ENCODE measurements at regions not wholly inside any gene's neighbourhood (a gene's known extent, or its start where the extent isn't known, plus 50 kb on each side); places are given as distances from the start of the nearest gene placed in this dataset.

GRCh38 chr3:111285184-111285538 lies 213.5 kb downstream of the NECTIN3 start:
- DNase-seq (ENCODE audit: low read depth in 1 of 2, low spot score in 1 of 2): no peak
- in situ Hi-C loops (cut with HindIII; ENCODE audit: low pct_unique_long_range_greater_than_20kb, low sequenced_read_pairs): no loop called here
- TF ChIP-seq JUND (IDR thresholded peaks at IDR 0.05; ENCODE audit: low read depth): no peak

- no peak for DNase-seq (ENCODE audit: low read depth in 1 of 2, low spot score in 1 of 2)
- TF ChIP-seq JUND (IDR thresholded peaks at IDR 0.05; ENCODE audit: low read depth): no peak
- in situ Hi-C loops (cut with HindIII; ENCODE audit: low pct_unique_long_range_greater_than_20kb, low sequenced_read_pairs): no loop called here
These were observed 214.1 kb downstream of the NECTIN3 start for GRCh38 chr3:111285694-111286093.

GRCh38 chr3:111286746-111287145 lies 215.1 kb downstream of the NECTIN3 start:
- in situ Hi-C loops (cut with HindIII; ENCODE audit: low pct_unique_long_range_greater_than_20kb, low sequenced_read_pairs): no loop called here
- TF ChIP-seq JUND (IDR thresholded peaks at IDR 0.05; ENCODE audit: low read depth): no peak
- no peak for DNase-seq (ENCODE audit: low read depth in 1 of 2, low spot score in 1 of 2)

- no peak for DNase-seq (ENCODE audit: low read depth in 1 of 2, low spot score in 1 of 2)
- no peak for TF ChIP-seq JUND (IDR thresholded peaks at IDR 0.05; ENCODE audit: low read depth)
- in situ Hi-C loops (cut with HindIII; ENCODE audit: low pct_unique_long_range_greater_than_20kb, low sequenced_read_pairs): no loop called here
These were observed 220.5 kb downstream of the NECTIN3 start for GRCh38 chr3:111292117-111292516.

GRCh38 chr3:111299192-111299615 lies 227.6 kb downstream of the NECTIN3 start:
- no peak for DNase-seq (ENCODE audit: low read depth in 1 of 2, low spot score in 1 of 2)
- in situ Hi-C loops (cut with HindIII; ENCODE audit: low pct_unique_long_range_greater_than_20kb, low sequenced_read_pairs): no loop called here
- TF ChIP-seq JUND (IDR thresholded peaks at IDR 0.05; ENCODE audit: low read depth): no peak

GRCh38 chr3:111301238-111301798 lies 229.7 kb downstream of the NECTIN3 start:
- TF ChIP-seq JUND (IDR thresholded peaks at IDR 0.05; ENCODE audit: low read depth): no peak
- in situ Hi-C loops (cut with HindIII; ENCODE audit: low pct_unique_long_range_greater_than_20kb, low sequenced_read_pairs): no loop called here
- no peak for DNase-seq (ENCODE audit: low read depth in 1 of 2, low spot score in 1 of 2)

- no peak for DNase-seq (ENCODE audit: low read depth in 1 of 2, low spot score in 1 of 2)
- in situ Hi-C loops (cut with HindIII; ENCODE audit: low pct_unique_long_range_greater_than_20kb, low sequenced_read_pairs): no loop called here
- TF ChIP-seq JUND (IDR thresholded peaks at IDR 0.05; ENCODE audit: low read depth): no peak
These were observed 230.4 kb downstream of the NECTIN3 start for GRCh38 chr3:111302063-111302462.

GRCh38 chr3:111303760-111304159 lies 232.1 kb downstream of the NECTIN3 start:
- in situ Hi-C loops (cut with HindIII; ENCODE audit: low pct_unique_long_range_greater_than_20kb, low sequenced_read_pairs): no loop called here
- no peak for TF ChIP-seq JUND (IDR thresholded peaks at IDR 0.05; ENCODE audit: low read depth)
- no peak for DNase-seq (ENCODE audit: low read depth in 1 of 2, low spot score in 1 of 2)

- DNase-seq (ENCODE audit: low read depth in 1 of 2, low spot score in 1 of 2): no peak
- in situ Hi-C loops (cut with HindIII; ENCODE audit: low pct_unique_long_range_greater_than_20kb, low sequenced_read_pairs): no loop called here
- no peak for TF ChIP-seq JUND (IDR thresholded peaks at IDR 0.05; ENCODE audit: low read depth)
These were observed 234.3 kb upstream of the CD96 start for GRCh38 chr3:111307676-111308075.

GRCh38 chr3:111311126-111311525 lies 230.9 kb upstream of the CD96 start:
- no peak for DNase-seq (ENCODE audit: low read depth in 1 of 2, low spot score in 1 of 2)
- in situ Hi-C loops (cut with HindIII; ENCODE audit: low pct_unique_long_range_greater_than_20kb, low sequenced_read_pairs): no loop called here
- TF ChIP-seq JUND (IDR thresholded peaks at IDR 0.05; ENCODE audit: low read depth): no peak

- in situ Hi-C loops (cut with HindIII; ENCODE audit: low pct_unique_long_range_greater_than_20kb, low sequenced_read_pairs): no loop called here
- no peak for DNase-seq (ENCODE audit: low read depth in 1 of 2, low spot score in 1 of 2)
- TF ChIP-seq JUND (IDR thresholded peaks at IDR 0.05; ENCODE audit: low read depth): no peak
These were observed 230.2 kb upstream of the CD96 start for GRCh38 chr3:111311709-111312235.

GRCh38 chr3:111314181-111314873 lies 227.7 kb upstream of the CD96 start:
- in situ Hi-C loops (cut with HindIII; ENCODE audit: low pct_unique_long_range_greater_than_20kb, low sequenced_read_pairs): no loop called here
- TF ChIP-seq JUND (IDR thresholded peaks at IDR 0.05; ENCODE audit: low read depth): no peak
- DNase-seq (ENCODE audit: low read depth in 1 of 2, low spot score in 1 of 2): no peak

- no peak for TF ChIP-seq JUND (IDR thresholded peaks at IDR 0.05; ENCODE audit: low read depth)
- no peak for DNase-seq (ENCODE audit: low read depth in 1 of 2, low spot score in 1 of 2)
- in situ Hi-C loops (cut with HindIII; ENCODE audit: low pct_unique_long_range_greater_than_20kb, low sequenced_read_pairs): no loop called here
These were observed 227.1 kb upstream of the CD96 start for GRCh38 chr3:111314898-111315297.
